Bronchial epithelial cell (primary cell): ENCODE measurements at regions not wholly inside any gene's neighbourhood (a gene's known extent, or its start where the extent isn't known, plus 50 kb on each side); places are given as distances from the start of the nearest gene placed in this dataset.

Source experiments
- DNase-seq: peaks from one replicate; pipeline ENCODE4 v3.0.0-alpha.2; 2010; ENCODE audit warnings: low read depth
- FAIRE-seq: peaks from 2 replicates; lab custom pipeline; 2011; peaks lifted over from hg19 to GRCh38; lab: Jason Lieb, UNC
- H3K27me3 ChIP-seq: 2 replicates; pipeline ENCODE4 v1.5.1; 2011; ENCODE audit warnings: low read length; ENCODE audit not compliant: control insufficient read depth, insufficient read depth
- H3K36me3 ChIP-seq: 2 replicates; pipeline ENCODE4 v1.5.1; 2011; ENCODE audit warnings: low read length; ENCODE audit not compliant: control insufficient read depth, insufficient read depth
- H3K4me3 ChIP-seq: 2 replicates; pipeline ENCODE4 v1.5.1; 2011; ENCODE audit warnings: mild to moderate bottlenecking, low read depth, low read length, control low read depth
- CTCF ChIP-seq: IDR thresholded peaks from 2 replicates; pipeline ENCODE4 v1.5.1; 2011; ENCODE audit warnings: mild to moderate bottlenecking, moderate library complexity, low read length, control low read depth, inconsistent platforms; ENCODE audit not compliant: insufficient read depth, severe bottlenecking

- no peak for TF ChIP-seq CTCF
- DNase-seq (peak; percentile 37), FAIRE-seq (no peak)
- Histone ChIP-seq H3K27me3 (no peaks in the 10 kb centered on the region), H3K36me3 (no peaks in the 10 kb centered on the region), H3K4me3 (no peak overlapping the region)
These were observed 1131.4 kb downstream of the XPNPEP1 start for GRCh38 chr10:108791794-108792474.

- TF ChIP-seq CTCF, result no peak
- no peaks in the 10 kb centered on the region for H3K36me3 ChIP-seq
- no peaks in the 10 kb centered on the region for H3K27me3 ChIP-seq
- peak; percentile 36 for DNase-seq
- no peak for FAIRE-seq
- H3K4me3 ChIP-seq, result no peak overlapping the region
These were observed 1132.3 kb downstream of the XPNPEP1 start for GRCh38 chr10:108791030-108791429.

GRCh38 chr10:108789919-108790318 lies 1133.4 kb downstream of the XPNPEP1 start:
- no peak for FAIRE-seq
- Histone ChIP-seq H3K4me3 (no peak overlapping the region), H3K36me3 (no peaks in the 10 kb centered on the region), H3K27me3 (no peaks in the 10 kb centered on the region)
- DNase-seq, result peak; percentile 97
- no peak for TF ChIP-seq CTCF

GRCh38 chr10:108789336-108789735 lies 1134.0 kb downstream of the XPNPEP1 start:
- FAIRE-seq (no peak), DNase-seq (no peak)
- TF ChIP-seq CTCF, result no peak
- H3K4me3 ChIP-seq, result no peak overlapping the region
- H3K27me3 ChIP-seq, result no peaks in the 10 kb centered on the region
- no peaks in the 10 kb centered on the region for H3K36me3 ChIP-seq

GRCh38 chr10:108788891-108789290 lies 1134.4 kb downstream of the XPNPEP1 start:
- no peak for DNase-seq
- TF ChIP-seq CTCF, result no peak
- H3K4me3 ChIP-seq, result no peak overlapping the region
- no peak for FAIRE-seq
- H3K36me3 ChIP-seq, result no peaks in the 10 kb centered on the region
- no peaks in the 10 kb centered on the region for H3K27me3 ChIP-seq

- TF ChIP-seq CTCF, result no peak
- no peak for FAIRE-seq
- no peaks in the 10 kb centered on the region for H3K27me3 ChIP-seq
These were observed 1135.4 kb downstream of the XPNPEP1 start for GRCh38 chr10:108787932-108788331.

More at GRCh38 chr10:108787932-108788331, 1135.4 kb downstream of the XPNPEP1 start:
- Histone ChIP-seq H3K36me3 (no peaks in the 10 kb centered on the region), H3K4me3 (no peak overlapping the region)
- DNase-seq, result peak; percentile 78
